Ecto neural progenitor cell (in vitro differentiated cells): ENCODE measurements at regions not wholly inside any gene's neighbourhood (a gene's known extent, or its start where the extent isn't known, plus 50 kb on each side); places are given as distances from the start of the nearest gene placed in this dataset.

Experiments used
- DNase-seq: peaks from one replicate; pipeline ENCODE4 v3.0.0-alpha.2; 2018; ENCODE audit warnings: low spot score

GRCh38 chrX:94041881-94042280 is 367.9 kb downstream of the FAM133A start:
- no peak for DNase-seq

GRCh38 chrX:94045724-94046123 is 371.7 kb downstream of the FAM133A start:
- no peak for DNase-seq

- no peak for DNase-seq
Observed at GRCh38 chrX:94051926-94052325, 377.9 kb downstream of the FAM133A start.

- DNase-seq = no peak
Observed at GRCh38 chrX:94053575-94053974, 379.6 kb downstream of the FAM133A start.

- DNase-seq = no peak
Observed at GRCh38 chrX:94057385-94057784, 383.4 kb downstream of the FAM133A start.

- DNase-seq = no peak
Observed at GRCh38 chrX:94058728-94059382, 384.8 kb downstream of the FAM133A start.

GRCh38 chrX:94065091-94065490 is 391.1 kb downstream of the FAM133A start:
- DNase-seq = no peak

- DNase-seq = no peak
Observed at GRCh38 chrX:94089149-94089548, 415.1 kb downstream of the FAM133A start.

- no peak for DNase-seq
Observed at GRCh38 chrX:94097868-94098267, 423.9 kb downstream of the FAM133A start.

- no peak for DNase-seq
Observed at GRCh38 chrX:94107981-94108380, 434.0 kb downstream of the FAM133A start.

GRCh38 chrX:94114362-94114761 is 440.4 kb downstream of the FAM133A start:
- DNase-seq = no peak

- no peak for DNase-seq
Observed at GRCh38 chrX:94121799-94122198, 447.8 kb downstream of the FAM133A start.

- no peak for DNase-seq
Observed at GRCh38 chrX:94123062-94123461, 449.1 kb downstream of the FAM133A start.

GRCh38 chrX:94162971-94163370 is 489.0 kb downstream of the FAM133A start:
- no peak for DNase-seq

GRCh38 chrX:94178145-94178788 is 504.3 kb downstream of the FAM133A start:
- no peak for DNase-seq

- DNase-seq = no peak
Observed at GRCh38 chrX:94204524-94204923, 530.5 kb downstream of the FAM133A start.

GRCh38 chrX:94216738-94217137 is 542.7 kb downstream of the FAM133A start:
- DNase-seq = no peak

GRCh38 chrX:94252211-94252610 is 578.2 kb downstream of the FAM133A start:
- no peak for DNase-seq

GRCh38 chrX:94256396-94256795 is 582.4 kb downstream of the FAM133A start:
- DNase-seq = no peak

GRCh38 chrX:94265323-94265722 is 591.3 kb downstream of the FAM133A start:
- DNase-seq = no peak

GRCh38 chrX:94288325-94288724 is 614.3 kb downstream of the FAM133A start:
- no peak for DNase-seq

GRCh38 chrX:94288972-94289371 is 615.0 kb downstream of the FAM133A start:
- DNase-seq = no peak

- DNase-seq = no peak
Observed at GRCh38 chrX:94302446-94302845, 628.4 kb downstream of the FAM133A start.

GRCh38 chrX:94329182-94329581 is 655.2 kb downstream of the FAM133A start:
- DNase-seq = no peak
